H1 (cell line): ENCODE measurements at regions not wholly inside any gene's neighbourhood (a gene's known extent, or its start where the extent isn't known, plus 50 kb on each side); places are given as distances from the start of the nearest gene placed in this dataset.

ENCODE experiments used
- CTCF ChIA-PET: fragments of 300-600 bp; sonication (Branson Sonifier 250); formaldehyde crosslinking; loops from one replicate; lab custom pipeline; 2021; ENCODE audit not compliant: partially characterized antibody; lab: Charles Lee
- POLR2A ChIA-PET: fragments of 300-600 bp; sonication (Branson Sonifier 250); formaldehyde crosslinking; loops from one replicate; lab custom pipeline; 2021; ENCODE audit warnings: inconsistent platforms; ENCODE audit not compliant: partially characterized antibody; lab: Charles Lee
- DNase-seq, 2 experiments: peaks; one replicate each; pipeline versions ENCODE4 v3.0.0 to v3.0.0-alpha.2; 2010 to 2022; ENCODE audit warnings: low spot score in 2 of 2, low read depth in 1 of 2, mixed read lengths in 1 of 2
- FAIRE-seq: peaks from 2 replicates; lab custom pipeline; 2011; peaks lifted over from hg19 to GRCh38; lab: Jason Lieb, UNC
- H2AFZ ChIP-seq: 2 replicates; pipeline ENCODE4 v1.8.1; 2012; ENCODE audit warnings: low read length, inconsistent platforms
- H2AK5ac ChIP-seq: 2 replicates; pipeline ENCODE4 v1.6.1; 2013; ENCODE audit warnings: low read depth, low read length
- H2BK120ac ChIP-seq: replicated peaks from 2 replicates; pipeline ENCODE3; 2013; ENCODE audit warnings: low read depth, low read length, inconsistent platforms
- H2BK12ac ChIP-seq: 2 replicates; pipeline ENCODE4 v1.6.1; 2013; ENCODE audit warnings: low read depth, low read length
- H2BK15ac ChIP-seq: 2 replicates; pipeline ENCODE4 v1.6.1; 2013; ENCODE audit warnings: low read length
- H2BK20ac ChIP-seq: 2 replicates; pipeline ENCODE4 v1.6.1; 2013; ENCODE audit warnings: low read length
- H2BK5ac ChIP-seq: 2 replicates; pipeline ENCODE4 v1.6.1; 2013; ENCODE audit warnings: low read depth, low read length
- H3K14ac ChIP-seq: 2 replicates; pipeline ENCODE4 v1.6.1; 2013; ENCODE audit warnings: inconsistent platforms; ENCODE audit not compliant: insufficient read length
- H3K18ac ChIP-seq: 2 replicates; pipeline ENCODE4 v1.6.1; 2013; ENCODE audit warnings: low read length; ENCODE audit errors: extremely low read depth
- H3K23ac ChIP-seq: 2 replicates; pipeline ENCODE4 v1.6.1; 2013; ENCODE audit warnings: inconsistent platforms; ENCODE audit not compliant: insufficient read length
- H3K23me2 ChIP-seq: 2 replicates; pipeline ENCODE4 v1.6.1; 2013; ENCODE audit warnings: low read depth, low read length
- H3K27ac ChIP-seq: 2 replicates; pipeline ENCODE4 v1.6.1; 2011; ENCODE audit warnings: low read depth, low read length, inconsistent platforms
- H3K27me3 ChIP-seq, 4 experiments: replicated peaks in 1 of 4; 1 replicate in 1 of 4; 2 replicates in 3 of 4; pipeline versions ENCODE4 v1.6.1 to v1.8.1; 2011 to 2013; ENCODE audit warnings: low read length in 3 of 4, mild to moderate bottlenecking in 3 of 4, inconsistent platforms in 2 of 4, mixed read lengths in 2 of 4, moderate library complexity in 1 of 4; ENCODE audit not compliant: control insufficient read depth in 3 of 4, insufficient read depth in 3 of 4; ENCODE audit errors: extremely low read depth in 1 of 4
- H3K36me3 ChIP-seq, 4 experiments: 2 replicates each; pipeline versions ENCODE4 v1.6.1 to v1.8.1; 2011 to 2013; ENCODE audit warnings: mild to moderate bottlenecking in 4 of 4, low read length in 3 of 4, moderate library complexity in 2 of 4, control low read depth in 1 of 4, inconsistent platforms in 1 of 4; ENCODE audit not compliant: insufficient read depth in 4 of 4, control insufficient read depth in 2 of 4
- H3K4ac ChIP-seq: replicated peaks from 2 replicates; pipeline ENCODE3; 2013; ENCODE audit warnings: low read length, low read depth, mixed read lengths, inconsistent platforms; ENCODE audit not compliant: insufficient read length
- H3K4me1 ChIP-seq, 4 experiments: replicated peaks in 1 of 4; 1 replicate in 1 of 4; 2 replicates in 3 of 4; pipeline versions ENCODE4 v1.6.1 to v1.8.1; 2011 to 2013; ENCODE audit warnings: low read length in 3 of 4, inconsistent platforms in 2 of 4, mixed read lengths in 1 of 4; ENCODE audit not compliant: insufficient read depth in 4 of 4, control insufficient read depth in 3 of 4
- H3K4me2 ChIP-seq, 2 experiments: 2 replicates each; pipeline versions ENCODE4 v1.6.1 to v1.8.1; 2011 to 2013; ENCODE audit warnings: low read depth in 2 of 2, low read length in 2 of 2, control low read depth in 1 of 2, inconsistent platforms in 1 of 2, mild to moderate bottlenecking in 1 of 2; ENCODE audit not compliant: insufficient read depth in 1 of 2
- H3K4me3 ChIP-seq, 4 experiments: fragments of 200-600, 300-600 bp in 1 of 4; sonication (generic), shearing (Covaris generic), sonication (Bioruptor Twin) in 1 of 4; 2 replicates each; pipeline versions ENCODE4 v1.5.1 to v1.8.1; 2011 to 2016; ENCODE audit warnings: low read length in 4 of 4, low read depth in 3 of 4, control low read depth in 2 of 4, inconsistent platforms in 2 of 4, mild to moderate bottlenecking in 2 of 4, mixed read lengths in 1 of 4, moderate library complexity in 1 of 4; ENCODE audit not compliant: insufficient read depth in 2 of 4; ENCODE audit errors: extremely low read depth in 1 of 4
- H3K56ac ChIP-seq: replicated peaks from 2 replicates; pipeline ENCODE3; 2013; ENCODE audit warnings: low read depth, mild to moderate bottlenecking, mixed read lengths, low read length, inconsistent platforms; ENCODE audit not compliant: insufficient read length
- H3K79me1 ChIP-seq: 2 replicates; pipeline ENCODE4 v1.6.1; 2013; ENCODE audit warnings: low read depth, low read length, control low read depth
- H3K79me2 ChIP-seq, 2 experiments: 2 replicates each; pipeline versions ENCODE4 v1.6.1 to v1.8.1; 2012 to 2013; ENCODE audit warnings: low read length in 2 of 2, mild to moderate bottlenecking in 2 of 2, inconsistent platforms in 1 of 2; ENCODE audit not compliant: insufficient read depth in 2 of 2, control insufficient read depth in 1 of 2
- H3K9ac ChIP-seq, 4 experiments: replicated peaks in 1 of 4; 1 replicate in 1 of 4; 2 replicates in 3 of 4; pipeline versions ENCODE4 v1.6.1 to v1.8.1; 2011 to 2013; ENCODE audit warnings: low read depth in 3 of 4, low read length in 3 of 4, control low read depth in 2 of 4, mild to moderate bottlenecking in 2 of 4, moderate library complexity in 2 of 4, inconsistent platforms in 1 of 4; ENCODE audit errors: extremely low read depth in 1 of 4
- H3K9me3 ChIP-seq, 2 experiments: 2 replicates each; pipeline versions ENCODE4 v1.6.1 to v1.8.1; 2012 to 2013; ENCODE audit warnings: mild to moderate bottlenecking in 2 of 2, moderate library complexity in 2 of 2, control low read depth in 1 of 2, inconsistent platforms in 1 of 2, low read depth in 1 of 2, low read length in 1 of 2, mixed read lengths in 1 of 2; ENCODE audit not compliant: insufficient read depth in 2 of 2
- H4K20me1 ChIP-seq, 2 experiments: replicated peaks in 1 of 2; 2 replicates each; pipeline versions ENCODE3 to v1.8.1; 2011 to 2013; ENCODE audit warnings: inconsistent platforms in 2 of 2, low read length in 2 of 2, mild to moderate bottlenecking in 1 of 2; ENCODE audit not compliant: insufficient read depth in 2 of 2, control insufficient read depth in 1 of 2
- H4K5ac ChIP-seq: 2 replicates; pipeline ENCODE4 v1.6.1; 2013; ENCODE audit warnings: low read length, low read depth, mixed read lengths, inconsistent platforms; ENCODE audit not compliant: insufficient read length
- H4K8ac ChIP-seq: 2 replicates; pipeline ENCODE4 v1.8.0; 2013; ENCODE audit warnings: mild to moderate bottlenecking, moderate library complexity, low read length, inconsistent platforms; ENCODE audit not compliant: insufficient read depth; ENCODE audit errors: extremely low read depth
- H4K91ac ChIP-seq: replicated peaks from 2 replicates; pipeline ENCODE3; 2013; ENCODE audit warnings: low read length, mixed read lengths, inconsistent platforms; ENCODE audit not compliant: insufficient read length
- ASH2L ChIP-seq: fragments of 200-600, 300-600 bp; sonication (generic); IDR thresholded peaks from one replicate; pipeline ENCODE4 v1.7.1; 2017; ENCODE audit warnings: low read length
- CTBP2 ChIP-seq: IDR thresholded peaks from 2 replicates; pipeline ENCODE4 v1.7.0; 2011; ENCODE audit warnings: borderline replicate concordance, mild to moderate bottlenecking, moderate library complexity, mixed read lengths, low read length; ENCODE audit not compliant: insufficient read depth, insufficient read length
- HDAC2 ChIP-seq, 2 experiments: fragments of 300-600 bp in 1 of 2; sonication (generic) in 1 of 2; IDR thresholded peaks; 2 replicates each; pipeline ENCODE4 v1.6.1; 2011 to 2012; ENCODE audit warnings: low read depth in 2 of 2, low read length in 2 of 2, mild to moderate bottlenecking in 2 of 2, moderate library complexity in 2 of 2, borderline replicate concordance in 1 of 2, inconsistent platforms in 1 of 2
- JUN ChIP-seq: IDR thresholded peaks from 2 replicates; pipeline ENCODE4 v1.6.1; 2011; ENCODE audit warnings: low read depth, mild to moderate bottlenecking, improper control_type of control experiment, low read length
- POLR2AphosphoS5 ChIP-seq: IDR thresholded peaks from 2 replicates; pipeline ENCODE4 v1.6.1; 2011; ENCODE audit warnings: low read depth, low read length
- RAD21 ChIP-seq, 2 experiments: IDR thresholded peaks in 1 of 2; conservative IDR thresholded peaks in 1 of 2; 2 replicates each; pipeline ENCODE4 v1.6.1; 2011; ENCODE audit warnings: low read depth in 2 of 2, low read length in 2 of 2, improper control_type of control experiment in 1 of 2, inconsistent platforms in 1 of 2, mild to moderate bottlenecking in 1 of 2, moderate library complexity in 1 of 2
- TAF1 ChIP-seq: IDR thresholded peaks from 2 replicates; pipeline ENCODE4 v1.6.1; 2011; ENCODE audit warnings: mild to moderate bottlenecking, low read depth, low read length
- whole genome bisulfite sequencing, 2 experiments: shearing (Covaris generic) in 1 of 2; methylation state at CpG; one replicate each; pipeline versions ENCODE4 v1.1.6 to v1.1.7; 2013 to 2015; ENCODE audit warnings: low lambda C conversion rate in 2 of 2, mixed read lengths in 2 of 2, inconsistent platforms in 1 of 2, low coverage in 1 of 2, missing lambda C conversion rate in 1 of 2; ENCODE audit not compliant: insufficient replicate concordance in 2 of 2, insufficient coverage in 1 of 2, insufficient read length in 1 of 2; ENCODE audit errors: extremely low coverage in 1 of 2, missing lambda C conversion rate in 1 of 2; 5-methylcytosine and 5-hydroxymethylcytosine counted together
- TF ChIP-seq, protein P1 (sequence below): IDR thresholded peaks from 2 replicates; pipeline ENCODE4 v1.6.1; 2011; ENCODE audit warnings: low read length, improper control_type of control experiment
- TF ChIP-seq, protein P2 (sequence below), 3 experiments: IDR thresholded peaks; 1 replicate in 2 of 3; 2 replicates in 1 of 3; pipeline versions ENCODE4 v1.5.1 to v1.6.1; 2011; ENCODE audit warnings: low read length in 3 of 3, mild to moderate bottlenecking in 3 of 3, inconsistent platforms in 2 of 3, low read depth in 1 of 3, moderate library complexity in 1 of 3; ENCODE audit not compliant: insufficient read depth in 1 of 3; ENCODE audit errors: control extremely low read depth in 1 of 3

DNA sequence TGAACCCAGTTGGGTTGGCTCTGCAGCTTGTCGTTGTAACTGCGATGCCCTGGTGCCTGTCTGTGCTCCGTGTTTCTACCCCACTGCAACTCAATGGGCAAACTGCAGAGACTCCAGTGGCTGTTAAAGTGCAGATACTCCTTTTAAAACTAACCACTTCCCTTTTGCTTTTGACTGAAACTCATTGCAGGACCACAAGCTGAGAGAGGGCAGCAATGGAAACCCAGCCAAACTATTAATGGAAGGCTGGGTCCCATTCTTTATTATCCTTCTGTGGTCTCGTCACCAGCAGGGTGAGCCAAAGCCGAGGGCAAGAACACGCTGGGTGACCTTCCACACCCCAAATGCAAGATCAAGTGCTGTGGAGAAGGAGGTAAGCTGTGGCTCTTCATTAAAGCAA, 910.4 kb downstream of the VRK1 start:
- Histone ChIP-seq H3K9me3 (peaks cover 0 to 6% of the 10 kb centered on the region in 2 experiments; a peak in 3 of 4 replicates), H3K14ac (no peak overlapping the region), H2AK5ac (no peak overlapping the region), H2BK120ac (no peak overlapping the region), H3K23me2 (no peaks in the 10 kb centered on the region), H4K91ac (no peak overlapping the region), H3K4ac (no peak overlapping the region), H4K5ac (no peak overlapping the region), H3K4me3 (no peak overlapping the region), H2AFZ (no peak overlapping the region), H3K23ac (no peak overlapping the region), H3K9ac (no peak overlapping the region), H3K36me3 (no peaks in the 10 kb centered on the region), H3K27me3 (no peaks in the 10 kb centered on the region; a peak in 1 of 7 replicates), H2BK5ac (no peak overlapping the region), H3K4me2 (no peak overlapping the region), H3K18ac (no peak overlapping the region), H3K4me1 (peaks cover 0 to 14% (median 4%) of the 10 kb centered on the region in 4 experiments; a peak in 3 of 7 replicates), H4K8ac (no peak overlapping the region), H3K27ac (no peak overlapping the region), H3K79me2 (no peaks in the 10 kb centered on the region), H2BK20ac (no peak overlapping the region), H2BK15ac (no peak overlapping the region), H3K79me1 (no peaks in the 10 kb centered on the region), H3K56ac (no peak overlapping the region), H2BK12ac (no peak overlapping the region), H4K20me1 (no peaks in the 10 kb centered on the region)
- FAIRE-seq, result no peak
- ChIA-PET CTCF (no interaction called here), POLR2A (no interaction called here)
- DNase-seq, result no peak
- 95% methylated on average over 6 of the region's 6 CpGs; no CpG with 5 or more reads in 1 of the 2 experiments for WGBS, 2 experiments
- no peak for TF ChIP-seq POLR2AphosphoS5
- no peak for TF ChIP-seq HDAC2 (IDR thresholded peaks at IDR 0.05; ENCODE audit: borderline replicate concordance in 1 of 2, low read depth in 2 of 2, low read length in 2 of 2)
- TF ChIP-seq, protein P1, sequence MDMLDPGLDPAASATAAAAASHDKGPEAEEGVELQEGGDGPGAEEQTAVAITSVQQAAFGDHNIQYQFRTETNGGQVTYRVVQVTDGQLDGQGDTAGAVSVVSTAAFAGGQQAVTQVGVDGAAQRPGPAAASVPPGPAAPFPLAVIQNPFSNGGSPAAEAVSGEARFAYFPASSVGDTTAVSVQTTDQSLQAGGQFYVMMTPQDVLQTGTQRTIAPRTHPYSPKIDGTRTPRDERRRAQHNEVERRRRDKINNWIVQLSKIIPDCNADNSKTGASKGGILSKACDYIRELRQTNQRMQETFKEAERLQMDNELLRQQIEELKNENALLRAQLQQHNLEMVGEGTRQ, result no peak
- TF ChIP-seq RAD21 (IDR thresholded peaks at IDR 0.05 in 1 of 2, conservative IDR thresholded peaks at IDR 0.05 in 1 of 2; ENCODE audit: low read depth in 2 of 2, low read length in 2 of 2), result peak; percentile 42 to 55; a peak in 3 of 4 replicates
- no peak for TF ChIP-seq CTBP2
- TF ChIP-seq, protein P2, sequence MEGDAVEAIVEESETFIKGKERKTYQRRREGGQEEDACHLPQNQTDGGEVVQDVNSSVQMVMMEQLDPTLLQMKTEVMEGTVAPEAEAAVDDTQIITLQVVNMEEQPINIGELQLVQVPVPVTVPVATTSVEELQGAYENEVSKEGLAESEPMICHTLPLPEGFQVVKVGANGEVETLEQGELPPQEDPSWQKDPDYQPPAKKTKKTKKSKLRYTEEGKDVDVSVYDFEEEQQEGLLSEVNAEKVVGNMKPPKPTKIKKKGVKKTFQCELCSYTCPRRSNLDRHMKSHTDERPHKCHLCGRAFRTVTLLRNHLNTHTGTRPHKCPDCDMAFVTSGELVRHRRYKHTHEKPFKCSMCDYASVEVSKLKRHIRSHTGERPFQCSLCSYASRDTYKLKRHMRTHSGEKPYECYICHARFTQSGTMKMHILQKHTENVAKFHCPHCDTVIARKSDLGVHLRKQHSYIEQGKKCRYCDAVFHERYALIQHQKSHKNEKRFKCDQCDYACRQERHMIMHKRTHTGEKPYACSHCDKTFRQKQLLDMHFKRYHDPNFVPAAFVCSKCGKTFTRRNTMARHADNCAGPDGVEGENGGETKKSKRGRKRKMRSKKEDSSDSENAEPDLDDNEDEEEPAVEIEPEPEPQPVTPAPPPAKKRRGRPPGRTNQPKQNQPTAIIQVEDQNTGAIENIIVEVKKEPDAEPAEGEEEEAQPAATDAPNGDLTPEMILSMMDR (IDR thresholded peaks at IDR 0.05; ENCODE audit: control extremely low read depth in 1 of 3, insufficient read depth in 1 of 3, low read depth in 1 of 3, low read length in 3 of 3), result peak in 2 of 3 experiments; percentile 15 to 37; a peak in 2 of 4 replicates
- no peak for TF ChIP-seq TAF1
- TF ChIP-seq JUN, result no peak
- TF ChIP-seq ASH2L, result no peak
